GM21737 (cell line): ENCODE measurements at regions not wholly inside any gene's neighbourhood (a gene's known extent, or its start where the extent isn't known, plus 50 kb on each side); places are given as distances from the start of the nearest gene placed in this dataset.

Experiments used
- ATAC-seq: cut with Tn5 transposase; IDR thresholded peaks from one replicate; pipeline ENCODE4 v1.9.1; 2021; ENCODE audit warnings: mild to moderate bottlenecking, moderate library complexity; ENCODE audit not compliant: unreplicated experiment

GRCh38 chr14:22174412-22175277 is 414.4 kb downstream of the DAD1 start:
- ATAC-seq: no peak

- no peak for ATAC-seq
Observed at GRCh38 chr14:22168092-22168955, 420.7 kb downstream of the DAD1 start.

GRCh38 chr14:22164616-22165015 is 424.4 kb downstream of the DAD1 start:
- no peak for ATAC-seq

GRCh38 chr14:22163051-22163450 is 426.0 kb downstream of the DAD1 start:
- no peak for ATAC-seq

GRCh38 chr14:22159957-22160356 is 429.1 kb downstream of the DAD1 start:
- ATAC-seq: no peak

- no peak for ATAC-seq
Observed at GRCh38 chr14:22159099-22159498, 429.9 kb downstream of the DAD1 start.

- ATAC-seq: no peak
Observed at GRCh38 chr14:22158560-22158959, 430.5 kb downstream of the DAD1 start.

GRCh38 chr14:22155571-22155970 is 433.5 kb downstream of the DAD1 start:
- ATAC-seq: no peak

GRCh38 chr14:22152903-22153302 is 436.1 kb downstream of the DAD1 start:
- ATAC-seq: no peak

GRCh38 chr14:22152161-22152870 is 436.7 kb downstream of the DAD1 start:
- no peak for ATAC-seq

- no peak for ATAC-seq
Observed at GRCh38 chr14:22151121-22151520, 437.9 kb downstream of the DAD1 start.

- ATAC-seq: no peak
Observed at GRCh38 chr14:22149058-22149457, 440.0 kb downstream of the DAD1 start.

- ATAC-seq: no peak
Observed at GRCh38 chr14:22147716-22148115, 441.3 kb downstream of the DAD1 start.

- ATAC-seq: no peak
Observed at GRCh38 chr14:22143363-22143762, 445.7 kb downstream of the DAD1 start.

GRCh38 chr14:22140633-22141032 is 448.4 kb downstream of the DAD1 start:
- ATAC-seq: no peak

- no peak for ATAC-seq
Observed at GRCh38 chr14:22131749-22132476, 457.1 kb downstream of the DAD1 start.

GRCh38 chr14:22124073-22124613 is 450.5 kb upstream of the OR4E1 start:
- no peak for ATAC-seq

GRCh38 chr14:22122829-22123560 is 449.4 kb upstream of the OR4E1 start:
- no peak for ATAC-seq

- ATAC-seq: no peak
Observed at GRCh38 chr14:22122227-22122818, 448.7 kb upstream of the OR4E1 start.
